ENCODE measurements at regions not wholly inside any gene's neighbourhood (a gene's known extent, or its start where the extent isn't known, plus 50 kb on each side); places are given as distances from the start of the nearest gene placed in this dataset.

DNA sequence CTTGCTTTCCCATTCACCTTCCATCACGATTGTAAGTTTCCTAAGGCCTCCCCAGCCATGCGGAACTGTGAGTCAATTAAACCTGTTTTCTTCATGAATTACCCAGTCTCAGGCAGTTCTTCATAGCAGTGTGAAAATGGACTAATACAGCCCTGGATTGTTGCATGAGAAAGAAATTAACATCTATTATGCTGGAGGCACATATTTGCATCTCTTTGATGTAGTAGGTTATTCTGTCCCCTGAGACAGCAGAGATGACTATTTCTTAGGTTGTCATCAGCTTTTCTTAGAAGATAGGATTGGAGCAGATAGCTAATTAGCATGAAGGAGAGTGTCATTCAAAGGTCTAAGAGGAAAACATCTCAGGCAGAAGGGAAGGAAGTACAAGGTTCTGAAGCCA is 166.2 kb downstream of the OMA1 start:
- no peak for DNase-seq (ENCODE audit: low spot score)

DNA sequence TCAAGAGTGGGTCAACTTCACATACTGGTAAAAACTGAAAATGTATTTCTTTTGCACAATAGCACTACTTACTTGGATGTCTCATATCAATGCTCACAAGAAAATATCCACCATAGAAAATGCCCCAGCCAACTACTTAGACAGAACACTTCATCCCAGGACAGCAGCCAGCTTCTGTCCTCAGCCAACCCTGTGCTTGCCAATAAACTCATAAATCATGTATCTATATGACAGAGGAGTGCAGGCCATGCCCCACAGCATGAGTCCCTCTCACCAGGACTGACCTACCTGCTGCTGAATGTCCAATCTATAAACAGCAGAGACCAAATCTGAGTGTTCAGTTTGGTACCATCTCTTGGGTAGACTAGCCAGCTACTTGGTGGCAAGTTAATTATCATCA is 179.3 kb downstream of the OMA1 start:
- DNase-seq (ENCODE audit: low spot score): no peak

DNA sequence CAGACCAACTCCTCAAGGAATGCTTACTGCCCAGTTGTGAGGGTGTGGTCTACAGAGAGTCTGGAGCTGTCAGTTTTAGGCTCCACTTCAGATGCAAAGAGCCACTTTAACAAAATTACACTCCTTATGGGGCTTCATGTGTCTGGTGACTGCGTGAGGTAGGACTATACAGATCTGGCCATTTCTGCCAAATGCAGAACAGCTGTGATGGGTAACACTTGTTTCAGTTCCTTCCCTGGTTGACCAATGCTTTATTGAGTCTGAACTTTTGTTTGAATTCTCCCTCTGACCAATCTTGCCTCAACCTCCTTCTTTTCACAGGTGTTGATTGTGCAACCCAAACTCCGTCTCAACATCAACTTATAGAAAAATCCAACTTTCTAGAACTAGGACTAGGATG is 181.2 kb downstream of the OMA1 start:
- DNase-seq (ENCODE audit: low spot score): no peak

DNA sequence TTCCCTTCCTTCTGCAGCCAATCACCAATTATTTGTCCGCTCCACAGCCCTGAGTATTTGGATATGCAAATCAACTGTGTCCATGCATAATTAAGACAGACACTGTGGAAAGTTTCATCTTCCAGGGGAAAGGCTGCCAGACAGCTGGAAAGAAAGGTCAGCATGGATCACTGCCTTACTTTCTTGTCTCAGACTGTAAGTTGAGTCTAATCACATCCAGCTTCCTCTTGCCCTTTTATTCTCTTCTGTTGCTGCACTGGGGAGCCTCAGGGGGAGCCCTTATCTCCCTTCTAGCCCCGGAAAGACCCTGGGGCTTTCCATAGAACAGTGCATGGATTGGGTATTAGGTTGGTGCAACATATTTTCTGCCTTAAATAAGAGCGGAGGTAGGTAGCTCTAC is 182.9 kb downstream of the OMA1 start:
- no peak for DNase-seq (ENCODE audit: low spot score)

DNA sequence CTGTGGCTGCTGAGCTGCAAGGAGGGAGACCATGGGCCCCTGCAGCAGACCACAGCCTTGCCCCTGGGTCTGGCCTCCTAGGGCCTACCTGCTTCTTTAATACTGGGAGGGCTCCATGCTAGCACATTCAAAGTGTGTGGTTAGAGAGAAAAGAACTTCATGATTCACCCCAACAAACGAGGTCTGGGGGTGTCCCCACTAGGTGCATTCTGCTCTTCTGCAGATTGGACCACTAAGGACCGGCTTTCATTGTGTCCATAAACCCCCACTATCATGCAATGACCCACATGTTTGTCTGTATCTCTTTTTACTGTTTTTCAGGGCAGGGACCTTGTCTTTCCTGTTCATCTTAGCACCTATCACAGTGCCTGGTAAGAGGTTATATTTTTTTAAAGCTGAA is 185.4 kb downstream of the OMA1 start:
- DNase-seq (ENCODE audit: low spot score): no peak

DNA sequence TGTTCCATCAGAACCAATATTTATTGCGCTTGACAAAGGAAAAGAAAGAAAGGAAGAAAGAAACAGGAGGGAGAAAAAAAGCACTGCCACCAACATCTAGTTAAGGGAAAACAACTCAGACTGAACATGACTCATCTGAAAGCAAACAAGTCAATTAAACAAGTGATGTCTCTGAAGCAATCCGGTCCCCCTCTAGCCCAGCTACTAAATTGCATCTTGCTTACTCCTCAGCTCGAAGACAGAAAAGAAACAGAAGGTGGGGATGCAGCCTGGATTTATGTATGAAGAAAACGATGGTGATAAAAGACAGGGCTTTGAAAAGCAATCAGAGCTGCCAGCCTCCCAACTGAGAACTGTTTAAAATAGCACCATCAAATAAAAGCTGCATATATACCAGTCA is 188.2 kb downstream of the OMA1 start:
- no peak for DNase-seq (ENCODE audit: low spot score)

DNA sequence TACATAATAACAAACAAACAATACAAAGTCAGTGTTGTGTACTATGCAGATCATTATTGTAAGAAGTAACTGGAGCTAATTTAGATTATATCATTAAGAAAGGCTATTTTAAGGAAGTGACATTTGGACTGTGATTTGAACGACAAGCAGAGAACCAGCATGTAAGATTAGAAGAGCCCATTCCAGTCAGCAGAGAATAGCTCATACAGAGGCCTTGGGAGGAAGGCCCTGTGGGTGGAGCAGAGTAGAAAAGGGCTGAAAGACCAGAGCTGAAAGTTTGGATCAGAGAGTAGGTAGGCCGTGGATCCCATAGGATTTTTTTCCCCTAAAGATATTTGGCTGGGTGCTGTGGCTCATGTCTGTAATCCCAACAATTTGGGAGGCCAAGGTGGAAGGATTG is 190.1 kb downstream of the OMA1 start:
- DNase-seq (ENCODE audit: low spot score): no peak

DNA sequence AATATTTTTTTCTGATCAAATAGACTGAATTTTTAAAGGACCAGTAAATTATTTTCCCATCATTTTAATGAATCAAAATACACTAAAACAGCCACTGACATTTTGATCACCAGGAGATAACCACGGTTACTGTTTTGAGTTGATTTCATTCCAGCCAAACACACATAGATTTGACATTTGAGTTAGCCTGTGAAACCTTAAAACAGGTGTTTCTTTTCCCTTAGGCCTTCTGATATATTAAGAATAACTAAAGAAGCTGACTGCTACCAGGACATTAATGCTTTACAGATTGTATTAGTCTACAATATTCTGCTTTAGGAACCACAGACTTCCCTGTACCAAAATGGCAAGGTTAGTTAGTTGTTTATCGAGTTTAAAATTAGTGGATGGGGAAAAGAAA is 193.4 kb downstream of the OMA1 start:
- DNase-seq (ENCODE audit: low spot score): no peak

DNA sequence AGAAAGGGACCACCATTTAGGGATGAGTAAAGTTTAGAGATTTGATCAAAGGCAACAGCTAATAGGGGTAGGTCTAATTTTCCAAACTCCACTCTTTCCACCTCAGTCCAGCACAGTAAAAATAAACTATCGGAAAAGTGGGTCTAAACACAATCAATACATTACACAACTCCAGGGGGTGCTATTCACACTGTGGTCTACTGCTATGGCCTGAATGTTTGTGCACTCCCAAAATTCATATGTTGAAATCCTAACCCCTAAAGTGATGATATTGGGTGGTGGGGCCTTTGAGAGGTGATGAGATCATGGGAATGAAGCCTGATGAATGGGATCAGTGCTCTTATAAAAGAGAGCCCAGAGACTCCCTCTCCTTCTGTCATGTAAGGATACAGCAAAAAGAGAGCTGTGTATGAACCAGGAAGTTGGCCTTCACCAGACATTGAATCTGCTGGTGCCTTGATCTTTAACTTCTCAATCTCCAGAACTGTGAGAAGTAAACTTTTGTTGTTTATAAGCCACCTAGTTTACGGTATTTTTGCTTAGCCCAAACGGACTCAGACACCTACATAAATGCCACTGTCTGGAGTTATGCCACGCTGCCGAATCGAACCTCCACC is 193.9 kb downstream of the OMA1 start:
- no peak for DNase-seq (ENCODE audit: low spot score)

DNA sequence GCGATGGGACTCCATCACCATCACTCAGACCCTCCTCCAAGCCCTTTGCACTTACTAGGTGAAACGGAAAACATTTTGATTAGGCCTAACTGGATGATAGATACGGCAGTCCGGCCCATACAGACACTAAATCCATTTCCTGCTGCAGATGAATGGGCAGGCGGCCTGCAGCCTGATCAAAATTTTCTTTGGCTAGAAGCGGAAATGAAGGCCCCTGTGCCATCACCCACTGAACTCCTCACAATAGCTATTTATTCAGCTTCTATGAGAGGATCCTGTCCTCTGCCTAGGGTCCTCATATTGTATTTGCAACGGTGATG is 200.5 kb downstream of the OMA1 start:
- DNase-seq (ENCODE audit: low spot score): no peak

DNA sequence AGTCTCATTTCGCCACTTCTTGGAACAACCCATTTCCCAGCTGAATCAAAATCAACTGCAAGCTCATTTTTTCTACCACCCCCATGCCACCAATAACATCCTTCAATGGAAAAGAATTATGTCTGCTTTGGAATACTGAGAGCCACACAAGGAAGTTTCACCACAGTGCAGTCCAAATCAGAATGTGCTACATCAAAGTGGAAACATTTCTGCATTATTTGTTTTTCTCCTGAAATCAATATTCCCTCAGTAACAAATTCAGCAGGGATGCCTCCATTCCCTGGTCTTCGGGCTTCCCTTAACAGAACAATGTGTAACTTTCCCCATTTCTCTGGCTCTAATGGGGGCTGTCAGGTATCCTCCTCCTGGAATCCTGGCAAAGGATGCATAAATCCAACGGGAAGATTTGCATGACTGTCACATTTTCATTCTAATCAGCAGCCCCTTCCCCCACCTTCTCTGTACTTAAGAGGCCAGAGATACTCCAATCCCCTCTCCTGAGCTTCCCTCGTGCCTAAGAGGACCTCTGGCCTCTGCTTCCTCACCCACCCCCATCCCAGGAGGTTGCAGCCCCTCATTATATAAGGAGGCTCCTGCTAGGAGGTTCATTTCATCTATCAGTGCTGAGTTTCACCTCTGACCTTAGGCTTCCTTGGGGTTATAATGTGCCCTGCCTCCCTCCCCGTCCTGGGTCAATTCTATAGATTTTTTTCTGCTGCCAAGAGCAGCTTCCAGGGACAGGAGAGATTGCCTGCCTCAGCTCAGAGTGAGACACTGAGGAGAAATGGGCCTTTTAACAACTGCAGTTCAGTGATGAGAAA is 201.1 kb downstream of the OMA1 start:
- no peak for DNase-seq (ENCODE audit: low spot score)

DNA sequence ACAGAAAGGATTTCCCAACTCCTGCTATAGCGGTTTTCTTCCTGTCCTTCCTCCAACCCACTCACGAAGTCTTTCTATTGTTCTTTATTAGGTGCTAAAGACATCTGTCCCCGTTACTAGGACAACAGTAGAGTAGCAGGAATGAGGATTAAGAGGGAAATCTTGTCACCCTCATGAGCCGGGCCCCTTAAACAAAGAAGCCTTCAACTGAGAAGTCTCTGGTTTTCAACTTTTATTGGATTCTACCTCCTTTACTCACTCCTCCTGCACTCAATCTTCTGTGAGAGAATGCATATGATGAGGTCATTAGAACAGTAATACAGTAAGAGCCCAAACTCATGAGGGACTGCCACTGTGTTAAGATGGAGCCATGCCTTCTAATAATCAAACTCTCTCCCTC is 206.3 kb downstream of the OMA1 start:
- DNase-seq (ENCODE audit: low spot score): no peak

DNA sequence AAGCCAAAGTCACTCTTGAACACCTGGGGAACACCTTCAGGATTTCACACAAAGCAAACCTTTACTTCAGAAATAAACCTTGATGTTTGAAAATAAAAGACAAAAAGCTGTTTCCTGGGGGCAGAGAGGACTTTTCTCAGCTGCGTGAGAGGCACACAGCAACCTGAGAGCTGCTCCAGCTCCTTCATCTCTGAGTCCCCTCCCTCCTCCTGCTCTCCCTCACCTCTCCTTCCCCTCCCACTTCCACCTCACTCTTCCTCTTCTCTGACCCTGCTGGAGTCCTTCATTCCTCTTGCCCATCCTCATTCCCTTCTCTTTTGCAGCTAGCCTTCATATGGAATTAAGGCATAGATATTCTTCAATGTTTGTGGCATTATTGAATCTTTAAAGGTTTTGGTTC is 208.4 kb downstream of the OMA1 start:
- DNase-seq (ENCODE audit: low spot score): no peak

DNA sequence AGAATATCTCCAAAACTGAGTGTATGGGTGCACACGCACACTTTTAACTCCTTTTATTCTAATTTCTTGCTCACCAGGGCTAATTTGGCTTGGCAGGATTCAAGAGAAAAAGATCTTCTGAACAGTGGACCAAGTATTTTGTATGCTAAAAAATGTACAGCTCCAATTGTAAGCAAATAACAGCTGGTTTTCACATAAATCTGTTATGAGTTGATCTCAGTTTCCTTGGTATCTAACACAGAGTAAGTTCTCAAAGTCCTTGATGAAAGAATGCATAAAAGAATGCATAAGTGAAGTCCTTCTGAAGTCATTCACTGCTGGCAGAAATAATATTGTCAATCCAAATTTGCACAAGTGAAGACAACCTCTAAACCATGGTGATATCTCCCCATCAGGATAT is 213.0 kb downstream of the OMA1 start:
- DNase-seq (ENCODE audit: low spot score): no peak

DNA sequence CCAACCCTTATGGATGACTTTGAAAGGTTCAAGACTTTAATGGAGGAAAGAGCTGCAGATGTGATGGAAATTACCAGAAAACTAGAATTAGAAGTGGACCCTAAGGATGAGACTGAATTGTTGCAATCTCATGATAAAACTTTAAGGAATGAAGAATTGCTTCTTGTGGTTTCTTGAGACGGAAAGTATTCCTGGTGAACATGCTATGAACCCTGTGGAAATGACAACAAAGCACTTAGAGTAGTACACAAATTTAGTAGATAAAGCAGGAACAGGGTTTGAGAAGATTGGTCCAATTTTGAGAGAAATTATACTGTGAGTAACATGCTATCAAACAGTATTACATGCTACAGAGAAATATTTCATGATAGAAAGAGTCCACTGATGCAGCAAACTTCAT is 215.4 kb downstream of the OMA1 start:
- no peak for DNase-seq (ENCODE audit: low spot score)

DNA sequence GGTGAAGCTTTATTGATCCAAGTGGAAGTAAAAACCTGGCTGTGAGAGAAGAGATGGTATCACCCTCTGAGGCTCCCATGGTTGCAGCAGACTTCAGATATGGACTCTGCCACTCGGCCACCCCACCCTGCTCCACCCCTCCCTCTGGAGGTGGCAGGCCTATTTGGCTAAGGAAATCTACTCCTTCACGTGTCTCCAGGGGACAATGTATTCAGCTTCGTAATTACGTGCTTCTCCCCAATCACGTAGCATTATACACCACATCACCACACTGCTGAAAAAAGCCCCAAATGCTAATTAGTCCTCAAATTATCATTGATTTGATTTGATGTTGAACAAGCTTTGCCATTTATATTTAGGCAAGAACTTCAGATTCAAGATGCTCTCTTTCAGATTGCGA is 220.7 kb downstream of the OMA1 start:
- DNase-seq (ENCODE audit: low spot score): no peak

DNA sequence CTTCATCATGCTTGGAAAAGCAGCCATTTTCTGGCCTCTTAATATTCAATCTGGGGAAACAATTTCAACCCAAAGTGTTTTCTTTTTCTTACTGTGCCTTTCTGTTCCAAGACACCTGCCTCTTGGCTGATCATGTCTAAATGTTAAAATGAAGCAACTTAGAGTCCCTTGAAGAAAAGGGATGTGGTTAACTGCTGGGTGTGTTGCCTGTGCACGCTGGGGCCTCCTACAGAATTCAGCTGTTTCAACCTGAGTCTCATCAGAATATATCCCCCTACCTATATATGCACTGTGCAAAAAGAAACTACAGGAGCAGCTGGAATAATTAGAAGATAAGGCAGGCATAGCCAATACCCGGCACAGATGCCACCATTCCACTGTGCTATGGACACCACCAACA is 222.0 kb downstream of the OMA1 start:
- no peak for DNase-seq (ENCODE audit: low spot score)

DNA sequence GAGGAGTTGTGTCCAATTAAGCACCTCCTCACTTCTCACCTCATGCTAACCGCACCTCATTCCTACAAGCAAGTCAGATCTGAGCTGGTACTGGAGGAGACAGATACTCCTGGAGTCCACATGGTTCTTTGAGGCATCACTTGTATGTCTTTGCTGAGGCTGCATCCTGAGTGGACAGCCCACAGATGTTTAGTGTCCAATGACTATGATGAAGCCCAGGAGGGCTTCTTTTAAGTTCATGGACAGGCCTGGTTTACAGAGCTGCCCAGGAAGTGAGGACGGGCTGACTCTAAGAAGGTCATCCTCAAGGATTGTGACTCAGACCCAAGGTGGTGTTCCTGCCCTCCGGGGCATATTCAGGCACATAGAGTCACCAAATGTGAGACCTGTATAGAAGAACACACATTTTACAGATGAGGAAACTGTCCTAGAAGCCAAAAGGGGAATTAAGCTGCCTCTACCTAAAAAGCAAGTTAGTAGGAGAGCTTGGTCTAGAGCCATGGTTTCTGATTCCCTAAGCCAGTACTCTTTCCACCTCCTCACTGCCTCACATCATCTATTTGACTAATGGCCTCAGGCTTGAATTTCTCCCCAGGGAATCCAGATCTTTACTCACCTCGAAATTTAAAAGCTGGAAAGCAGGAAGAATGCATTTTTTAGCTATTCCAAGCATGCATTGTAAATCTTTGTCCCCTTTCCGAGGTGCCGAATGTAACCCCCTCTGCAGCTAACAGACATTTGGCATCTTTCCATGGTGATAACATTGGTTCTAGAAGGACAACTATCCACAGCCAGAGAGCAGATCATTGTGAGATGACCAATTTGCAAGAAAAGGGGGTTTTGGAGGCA is 228.1 kb downstream of the OMA1 start:
- no peak for DNase-seq (ENCODE audit: low spot score)

DNA sequence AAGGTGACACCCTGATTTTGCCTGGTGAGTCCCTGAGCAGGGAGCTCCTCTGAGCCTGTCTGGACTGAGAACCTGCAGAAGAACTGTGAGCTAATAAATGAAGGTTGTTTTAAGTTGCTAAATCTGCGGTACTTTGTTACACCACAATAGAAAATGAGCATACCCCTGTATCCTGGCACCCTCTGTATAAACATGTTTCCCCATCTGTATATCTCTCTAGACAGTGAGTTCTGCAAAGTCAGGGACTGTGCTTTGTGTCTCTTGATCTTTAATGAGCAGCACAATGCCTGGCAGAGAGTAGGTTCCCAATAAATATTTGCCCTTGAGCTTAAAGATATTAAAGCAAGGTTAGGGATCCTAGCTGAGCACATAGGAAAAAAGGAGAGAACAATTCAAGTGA is 228.8 kb downstream of the OMA1 start:
- DNase-seq (ENCODE audit: low spot score): no peak

DNA sequence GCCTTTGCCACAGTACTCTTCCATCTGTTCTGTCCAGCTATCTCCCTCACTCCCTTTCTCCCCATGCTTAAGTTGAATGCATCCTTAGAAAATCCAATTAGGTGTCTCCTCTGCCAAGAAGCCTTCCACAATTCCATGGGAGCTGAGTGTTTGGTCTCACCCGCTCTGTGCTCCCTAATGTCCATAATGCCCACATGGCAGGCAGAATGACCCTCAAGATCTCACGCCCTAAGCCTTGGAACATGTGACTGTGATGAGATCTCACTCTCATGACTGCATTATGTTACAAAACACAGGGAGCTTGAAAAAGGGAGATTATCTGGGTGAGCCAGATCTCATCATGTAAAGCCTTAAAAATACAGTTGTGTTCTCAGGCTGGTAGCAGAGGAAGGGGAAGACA is 229.4 kb downstream of the OMA1 start:
- DNase-seq (ENCODE audit: low spot score): no peak

DNA sequence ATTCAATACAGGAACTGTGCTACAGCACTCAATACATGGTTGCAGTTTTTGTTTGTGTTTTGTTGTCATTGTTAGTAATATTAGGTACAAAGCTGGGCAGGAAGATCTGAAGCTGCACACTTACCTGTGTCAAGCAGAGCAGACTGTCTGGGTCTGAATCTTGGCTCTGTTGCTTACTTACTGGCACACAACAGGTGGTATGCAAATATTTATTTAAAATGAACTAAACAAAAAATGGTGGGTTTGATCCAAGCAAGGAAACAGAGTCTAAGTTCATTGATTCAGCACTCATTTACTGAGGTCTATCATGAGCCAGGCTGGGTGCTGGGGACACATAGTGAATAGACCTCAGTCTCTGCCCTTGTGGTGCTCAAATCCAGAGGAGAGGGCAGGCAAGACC is 230.4 kb downstream of the OMA1 start:
- DNase-seq (ENCODE audit: low spot score): no peak

DNA sequence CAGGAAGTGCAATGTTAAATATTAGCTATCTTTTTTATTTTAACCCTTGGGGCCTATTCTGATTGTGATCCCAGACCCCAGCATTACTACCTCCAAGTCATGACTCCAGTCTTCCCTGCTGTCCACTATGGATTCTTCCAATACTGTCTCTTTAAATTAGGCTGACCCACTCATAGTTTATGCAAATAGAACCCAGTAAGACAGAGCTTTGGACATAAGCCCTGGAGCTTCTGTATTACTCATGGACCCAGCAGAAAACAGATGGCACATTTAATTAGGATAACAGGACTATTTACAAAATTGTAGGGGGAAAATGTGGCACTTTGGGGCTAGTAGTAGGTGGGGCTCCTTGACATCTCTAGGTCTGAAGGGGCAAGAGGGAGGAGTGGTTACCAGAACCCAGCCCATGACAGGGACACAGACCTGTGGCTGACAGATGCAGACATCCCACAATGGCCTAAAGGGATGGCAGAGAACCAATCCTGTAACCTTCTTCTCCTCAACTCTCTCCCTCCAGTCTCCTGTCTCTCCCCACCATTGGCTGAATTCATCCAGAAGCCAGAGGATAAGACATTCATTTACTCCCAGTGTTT is 233.5 kb downstream of the OMA1 start:
- DNase-seq (ENCODE audit: low spot score): no peak

DNA sequence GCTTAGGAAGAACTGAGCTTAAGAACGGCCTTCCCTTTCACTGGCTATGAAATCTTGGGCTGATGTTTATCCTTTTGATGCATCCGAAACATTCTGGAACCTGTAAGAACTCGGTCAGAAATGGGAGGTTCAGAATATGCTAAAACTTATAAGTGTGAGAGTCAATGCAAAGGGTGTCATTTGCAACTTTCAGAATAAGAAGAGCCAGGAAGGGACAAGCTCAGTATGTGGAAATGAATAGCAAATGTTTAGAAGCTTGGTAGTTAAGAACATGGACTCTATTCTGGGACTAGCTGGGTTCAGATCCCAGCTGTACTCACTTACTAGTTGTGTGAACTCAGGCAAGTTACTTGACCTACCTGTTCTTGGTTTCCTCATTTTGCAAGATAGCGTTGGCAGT is 234.1 kb downstream of the OMA1 start:
- DNase-seq (ENCODE audit: low spot score): no peak

Data from HT-29 (cell line).